C4-2B (cell line): ENCODE measurements at regions not wholly inside any gene's neighbourhood (a gene's known extent, or its start where the extent isn't known, plus 50 kb on each side); places are given as distances from the start of the nearest gene placed in this dataset.

ENCODE experiments used
- CTCF ChIP-seq: fragments of 450-650 bp; conservative IDR thresholded peaks from 2 replicates; pipeline ENCODE4 v1.5.1; 2017; ENCODE audit warnings: mild to moderate bottlenecking
- ZFX ChIP-seq: fragments of 450-650 bp; IDR thresholded peaks from 2 replicates; pipeline ENCODE4 v1.6.1; 2017

- TF ChIP-seq CTCF (no peak), ZFX (no peak)
Observed at GRCh38 chr7:23895666-23896096, 185.7 kb downstream of the STK31 start.
